Vagina (tissue), 2 donors: ENCODE measurements at regions not wholly inside any gene's neighbourhood (a gene's known extent, or its start where the extent isn't known, plus 50 kb on each side); places are given as distances from the start of the nearest gene placed in this dataset.

Experiments
- POLR2A ChIP-seq, 2 donors: fragments of 450-650 bp; IDR thresholded peaks; one replicate each; pipeline ENCODE4 v1.6.1; 2017; ENCODE audit warnings: antibody characterized with exemption in 2 of 2, mild to moderate bottlenecking in 2 of 2, moderate library complexity in 2 of 2
- POLR2AphosphoS5 ChIP-seq, 2 donors: sonication (generic); formaldehyde crosslinking; IDR thresholded peaks; one replicate each; pipeline ENCODE4 v1.9.0; 2017; ENCODE audit warnings: antibody characterized with exemption in 2 of 2, mild to moderate bottlenecking in 2 of 2, low read depth in 1 of 2; ENCODE audit not compliant: insufficient read depth in 1 of 2
- TF ChIP-seq, protein P1 (sequence below), 3 experiments: fragments of 450-650 bp in 2 of 3; fragments of 200-600 bp in 1 of 3; sonication (generic) in 1 of 3; IDR thresholded peaks; one replicate each; pipeline ENCODE4 v1.5.1; 2017 to 2019; ENCODE audit warnings: antibody characterized with exemption in 3 of 3, mild to moderate bottlenecking in 2 of 3, moderate library complexity in 2 of 3

DNA sequence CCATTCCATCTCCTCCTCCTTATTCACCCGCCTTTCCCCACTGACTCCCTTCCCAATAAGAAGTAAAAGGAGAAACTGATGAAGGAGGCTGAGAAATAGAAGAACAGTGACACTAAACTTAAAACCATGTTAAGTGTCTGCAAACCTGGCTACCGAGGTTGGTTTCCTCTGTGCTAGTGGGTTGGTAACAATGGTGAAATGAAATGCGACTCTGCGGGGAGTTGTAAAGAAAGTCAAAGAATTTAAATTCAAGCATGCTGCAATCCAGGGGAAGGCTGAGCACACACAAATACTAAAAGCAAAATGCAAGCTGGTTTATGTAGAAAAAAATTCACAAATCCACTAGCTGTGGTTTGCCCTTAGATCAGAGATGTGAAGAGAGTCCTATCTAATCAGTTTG lies 155.2 kb upstream of the PDE10A start:
- TF ChIP-seq, protein P1, sequence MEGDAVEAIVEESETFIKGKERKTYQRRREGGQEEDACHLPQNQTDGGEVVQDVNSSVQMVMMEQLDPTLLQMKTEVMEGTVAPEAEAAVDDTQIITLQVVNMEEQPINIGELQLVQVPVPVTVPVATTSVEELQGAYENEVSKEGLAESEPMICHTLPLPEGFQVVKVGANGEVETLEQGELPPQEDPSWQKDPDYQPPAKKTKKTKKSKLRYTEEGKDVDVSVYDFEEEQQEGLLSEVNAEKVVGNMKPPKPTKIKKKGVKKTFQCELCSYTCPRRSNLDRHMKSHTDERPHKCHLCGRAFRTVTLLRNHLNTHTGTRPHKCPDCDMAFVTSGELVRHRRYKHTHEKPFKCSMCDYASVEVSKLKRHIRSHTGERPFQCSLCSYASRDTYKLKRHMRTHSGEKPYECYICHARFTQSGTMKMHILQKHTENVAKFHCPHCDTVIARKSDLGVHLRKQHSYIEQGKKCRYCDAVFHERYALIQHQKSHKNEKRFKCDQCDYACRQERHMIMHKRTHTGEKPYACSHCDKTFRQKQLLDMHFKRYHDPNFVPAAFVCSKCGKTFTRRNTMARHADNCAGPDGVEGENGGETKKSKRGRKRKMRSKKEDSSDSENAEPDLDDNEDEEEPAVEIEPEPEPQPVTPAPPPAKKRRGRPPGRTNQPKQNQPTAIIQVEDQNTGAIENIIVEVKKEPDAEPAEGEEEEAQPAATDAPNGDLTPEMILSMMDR (IDR thresholded peaks at IDR 0.05): no peak
- TF ChIP-seq POLR2A (IDR thresholded peaks at IDR 0.05): no peak
- TF ChIP-seq POLR2AphosphoS5 (IDR thresholded peaks at IDR 0.05; ENCODE audit: insufficient read depth in 1 of 2, low read depth in 1 of 2): no peak
